Neural crest cell (in vitro differentiated cells): ENCODE measurements at regions not wholly inside any gene's neighbourhood (a gene's known extent, or its start where the extent isn't known, plus 50 kb on each side); places are given as distances from the start of the nearest gene placed in this dataset.

Experiments
- DNase-seq: peaks from one replicate; pipeline ENCODE4 v3.0.0; 2021; ENCODE audit warnings: low read depth, mixed read lengths, low spot score
- H3K27ac Mint-ChIP-seq: one replicate; pipeline ENCODE4 v1.8.0; 2021; ENCODE audit warnings: mild to moderate bottlenecking, mixed read lengths; ENCODE audit not compliant: unreplicated experiment
- H3K27me3 Mint-ChIP-seq: 2 replicates; pipeline ENCODE4 v1.8.0; 2021; ENCODE audit warnings: low read depth, mild to moderate bottlenecking, mixed read lengths
- H3K36me3 Mint-ChIP-seq: 2 replicates; pipeline ENCODE4 v1.8.0; 2021; ENCODE audit warnings: low read depth, mild to moderate bottlenecking, mixed read lengths
- H3K4me1 Mint-ChIP-seq: 2 replicates; pipeline ENCODE4 v1.8.0; 2021; ENCODE audit warnings: mixed read lengths
- H3K4me3 Mint-ChIP-seq: one replicate; pipeline ENCODE4 v1.8.0; 2021; ENCODE audit warnings: mild to moderate bottlenecking, mixed read lengths
- H3K9me3 Mint-ChIP-seq: 2 replicates; pipeline ENCODE4 v1.8.0; 2021; ENCODE audit warnings: mixed read lengths
- CTCF ChIP-seq: fragments of 200-600 bp; sonication (generic); conservative IDR thresholded peaks from 2 replicates; pipeline ENCODE4 v1.5.0; 2021; ENCODE audit warnings: antibody characterized with exemption, mild to moderate bottlenecking

- no peak for DNase-seq
- Mint-ChIP-seq H3K4me3 (no peak overlapping the region), H3K9me3 (no peaks in the 10 kb centered on the region), H3K4me1 (peaks cover 6% of the 10 kb centered on the region), H3K36me3 (no peaks in the 10 kb centered on the region), H3K27me3 (peaks cover 3% of the 10 kb centered on the region), H3K27ac (no peak overlapping the region)
- no peak for TF ChIP-seq CTCF
Measured at GRCh38 chr3:159513867-159514380, 474.7 kb upstream of the IL12A start.

- Mint-ChIP-seq H3K4me3 (no peak overlapping the region), H3K36me3 (no peaks in the 10 kb centered on the region), H3K4me1 (peaks cover 6% of the 10 kb centered on the region), H3K27ac (no peak overlapping the region), H3K27me3 (peaks cover 3% of the 10 kb centered on the region), H3K9me3 (no peaks in the 10 kb centered on the region)
- DNase-seq: no peak
- no peak for TF ChIP-seq CTCF
Measured at GRCh38 chr3:159517105-159517504, 471.5 kb upstream of the IL12A start.

- Mint-ChIP-seq H3K36me3 (no peaks in the 10 kb centered on the region), H3K27me3 (peaks cover 3% of the 10 kb centered on the region)
Measured at GRCh38 chr3:159520638-159521037, 468.0 kb upstream of the IL12A start.

GRCh38 chr3:159522276-159522675, 466.4 kb upstream of the IL12A start:
- Mint-ChIP-seq H3K27ac (no peak overlapping the region), H3K4me3 (no peak overlapping the region), H3K27me3 (no peaks in the 10 kb centered on the region), H3K9me3 (no peaks in the 10 kb centered on the region), H3K36me3 (no peaks in the 10 kb centered on the region), H3K4me1 (no peaks in the 10 kb centered on the region)
- TF ChIP-seq CTCF: no peak
- DNase-seq: no peak

More at GRCh38 chr3:159520638-159521037, 468.0 kb upstream of the IL12A start:
- no peaks in the 10 kb centered on the region for H3K4me1 Mint-ChIP-seq
- no peak for DNase-seq
- TF ChIP-seq CTCF: no peak
- no peak overlapping the region for H3K27ac Mint-ChIP-seq
- no peaks in the 10 kb centered on the region for H3K9me3 Mint-ChIP-seq
- no peak overlapping the region for H3K4me3 Mint-ChIP-seq

- no peaks in the 10 kb centered on the region for H3K9me3 Mint-ChIP-seq
- no peaks in the 10 kb centered on the region for H3K36me3 Mint-ChIP-seq
- H3K27me3 Mint-ChIP-seq: peaks cover 4% of the 10 kb centered on the region
- no peak overlapping the region for H3K27ac Mint-ChIP-seq
- no peaks in the 10 kb centered on the region for H3K4me1 Mint-ChIP-seq
- no peak for DNase-seq
- no peak for TF ChIP-seq CTCF
- H3K4me3 Mint-ChIP-seq: no peak overlapping the region
Measured at GRCh38 chr3:159528251-159528895, 460.3 kb upstream of the IL12A start.
